ENCODE measurements at regions not wholly inside any gene's neighbourhood (a gene's known extent, or its start where the extent isn't known, plus 50 kb on each side); places are given as distances from the start of the nearest gene placed in this dataset.

DNA sequence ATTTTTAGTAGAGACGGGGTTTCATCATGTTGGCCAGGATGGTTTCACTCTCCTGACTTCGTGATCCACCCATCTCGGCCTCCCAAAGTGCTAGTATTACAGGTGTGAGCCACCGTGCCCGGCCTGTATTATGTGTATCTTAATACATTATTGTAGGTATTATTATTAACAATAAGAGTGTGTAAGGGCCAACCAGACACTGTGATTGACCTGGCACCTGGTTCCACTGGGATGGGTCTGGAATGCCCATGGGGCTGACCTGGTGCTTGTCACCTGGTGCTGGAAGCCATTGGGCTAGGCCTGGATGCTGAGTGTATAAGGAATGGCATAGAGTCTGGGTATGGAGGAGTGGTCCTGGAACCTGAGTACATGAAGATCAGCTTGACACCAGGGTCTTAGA lies 906.9 kb upstream of the TMEFF2 start:
- TF ChIP-seq ZFP1 (CRISPR knock-in tag; IDR thresholded peaks at IDR 0.05) (no peak), ZBTB40 (IDR thresholded peaks at IDR 0.05) (no peak), ZBTB40 (CRISPR knock-in tag; IDR thresholded peaks at IDR 0.05) (no peak), SNAI1 (CRISPR knock-in tag; IDR thresholded peaks at IDR 0.05; ENCODE audit: borderline replicate concordance) (no peak), CREM (IDR thresholded peaks at IDR 0.05) (no peak), CREM (CRISPR knock-in tag; IDR thresholded peaks at IDR 0.05) (no peak), NFE2L2 (IDR thresholded peaks at IDR 0.05; ENCODE audit: low read length) (no peak), TAF1 (CRISPR knock-in tag; IDR thresholded peaks at IDR 0.05) (no peak), RAD21 (CRISPR knock-in tag; IDR thresholded peaks at IDR 0.05) (no peak), FOXK2 (IDR thresholded peaks at IDR 0.05) (no peak), THYN1 (CRISPR knock-in tag; IDR thresholded peaks at IDR 0.05; ENCODE audit: borderline replicate concordance, low read depth) (no peak), HNRNPLL (IDR thresholded peaks at IDR 0.05; ENCODE audit: low read depth, low read length, poor library complexity, severe bottlenecking) (no peak)
